H1 (cell line): ENCODE measurements at regions not wholly inside any gene's neighbourhood (a gene's known extent, or its start where the extent isn't known, plus 50 kb on each side); places are given as distances from the start of the nearest gene placed in this dataset.

Experiments
- CTCF ChIA-PET: fragments of 300-600 bp; sonication (Branson Sonifier 250); formaldehyde crosslinking; loops from one replicate; lab custom pipeline; 2021; ENCODE audit not compliant: partially characterized antibody; lab: Charles Lee
- POLR2A ChIA-PET: fragments of 300-600 bp; sonication (Branson Sonifier 250); formaldehyde crosslinking; loops from one replicate; lab custom pipeline; 2021; ENCODE audit warnings: inconsistent platforms; ENCODE audit not compliant: partially characterized antibody; lab: Charles Lee
- DNase-seq, 2 experiments: peaks; one replicate each; pipeline versions ENCODE4 v3.0.0 to v3.0.0-alpha.2; 2010 to 2022; ENCODE audit warnings: low spot score in 2 of 2, low read depth in 1 of 2, mixed read lengths in 1 of 2
- FAIRE-seq: peaks from 2 replicates; lab custom pipeline; 2011; peaks lifted over from hg19 to GRCh38; lab: Jason Lieb, UNC
- H2AFZ ChIP-seq: 2 replicates; pipeline ENCODE4 v1.8.1; 2012; ENCODE audit warnings: low read length, inconsistent platforms
- H2AK5ac ChIP-seq: 2 replicates; pipeline ENCODE4 v1.6.1; 2013; ENCODE audit warnings: low read depth, low read length
- H2BK120ac ChIP-seq: replicated peaks from 2 replicates; pipeline ENCODE3; 2013; ENCODE audit warnings: low read depth, low read length, inconsistent platforms
- H2BK12ac ChIP-seq: 2 replicates; pipeline ENCODE4 v1.6.1; 2013; ENCODE audit warnings: low read depth, low read length
- H2BK15ac ChIP-seq: 2 replicates; pipeline ENCODE4 v1.6.1; 2013; ENCODE audit warnings: low read length
- H2BK20ac ChIP-seq: 2 replicates; pipeline ENCODE4 v1.6.1; 2013; ENCODE audit warnings: low read length
- H2BK5ac ChIP-seq: 2 replicates; pipeline ENCODE4 v1.6.1; 2013; ENCODE audit warnings: low read depth, low read length
- H3K14ac ChIP-seq: 2 replicates; pipeline ENCODE4 v1.6.1; 2013; ENCODE audit warnings: inconsistent platforms; ENCODE audit not compliant: insufficient read length
- H3K18ac ChIP-seq: 2 replicates; pipeline ENCODE4 v1.6.1; 2013; ENCODE audit warnings: low read length; ENCODE audit errors: extremely low read depth
- H3K23ac ChIP-seq: 2 replicates; pipeline ENCODE4 v1.6.1; 2013; ENCODE audit warnings: inconsistent platforms; ENCODE audit not compliant: insufficient read length
- H3K23me2 ChIP-seq: 2 replicates; pipeline ENCODE4 v1.6.1; 2013; ENCODE audit warnings: low read depth, low read length
- H3K27ac ChIP-seq: 2 replicates; pipeline ENCODE4 v1.6.1; 2011; ENCODE audit warnings: low read depth, low read length, inconsistent platforms
- H3K27me3 ChIP-seq, 4 experiments: replicated peaks in 1 of 4; 1 replicate in 1 of 4; 2 replicates in 3 of 4; pipeline versions ENCODE4 v1.6.1 to v1.8.1; 2011 to 2013; ENCODE audit warnings: low read length in 3 of 4, mild to moderate bottlenecking in 3 of 4, inconsistent platforms in 2 of 4, mixed read lengths in 2 of 4, moderate library complexity in 1 of 4; ENCODE audit not compliant: control insufficient read depth in 3 of 4, insufficient read depth in 3 of 4; ENCODE audit errors: extremely low read depth in 1 of 4
- H3K36me3 ChIP-seq, 4 experiments: 2 replicates each; pipeline versions ENCODE4 v1.6.1 to v1.8.1; 2011 to 2013; ENCODE audit warnings: mild to moderate bottlenecking in 4 of 4, low read length in 3 of 4, moderate library complexity in 2 of 4, control low read depth in 1 of 4, inconsistent platforms in 1 of 4; ENCODE audit not compliant: insufficient read depth in 4 of 4, control insufficient read depth in 2 of 4
- H3K4ac ChIP-seq: replicated peaks from 2 replicates; pipeline ENCODE3; 2013; ENCODE audit warnings: low read length, low read depth, mixed read lengths, inconsistent platforms; ENCODE audit not compliant: insufficient read length
- H3K4me1 ChIP-seq, 4 experiments: replicated peaks in 1 of 4; 1 replicate in 1 of 4; 2 replicates in 3 of 4; pipeline versions ENCODE4 v1.6.1 to v1.8.1; 2011 to 2013; ENCODE audit warnings: low read length in 3 of 4, inconsistent platforms in 2 of 4, mixed read lengths in 1 of 4; ENCODE audit not compliant: insufficient read depth in 4 of 4, control insufficient read depth in 3 of 4
- H3K4me2 ChIP-seq, 2 experiments: 2 replicates each; pipeline versions ENCODE4 v1.6.1 to v1.8.1; 2011 to 2013; ENCODE audit warnings: low read depth in 2 of 2, low read length in 2 of 2, control low read depth in 1 of 2, inconsistent platforms in 1 of 2, mild to moderate bottlenecking in 1 of 2; ENCODE audit not compliant: insufficient read depth in 1 of 2
- H3K4me3 ChIP-seq, 4 experiments: fragments of 200-600, 300-600 bp in 1 of 4; sonication (generic), shearing (Covaris generic), sonication (Bioruptor Twin) in 1 of 4; 2 replicates each; pipeline versions ENCODE4 v1.5.1 to v1.8.1; 2011 to 2016; ENCODE audit warnings: low read length in 4 of 4, low read depth in 3 of 4, control low read depth in 2 of 4, inconsistent platforms in 2 of 4, mild to moderate bottlenecking in 2 of 4, mixed read lengths in 1 of 4, moderate library complexity in 1 of 4; ENCODE audit not compliant: insufficient read depth in 2 of 4; ENCODE audit errors: extremely low read depth in 1 of 4
- H3K56ac ChIP-seq: replicated peaks from 2 replicates; pipeline ENCODE3; 2013; ENCODE audit warnings: low read depth, mild to moderate bottlenecking, mixed read lengths, low read length, inconsistent platforms; ENCODE audit not compliant: insufficient read length
- H3K79me1 ChIP-seq: 2 replicates; pipeline ENCODE4 v1.6.1; 2013; ENCODE audit warnings: low read depth, low read length, control low read depth
- H3K79me2 ChIP-seq, 2 experiments: 2 replicates each; pipeline versions ENCODE4 v1.6.1 to v1.8.1; 2012 to 2013; ENCODE audit warnings: low read length in 2 of 2, mild to moderate bottlenecking in 2 of 2, inconsistent platforms in 1 of 2; ENCODE audit not compliant: insufficient read depth in 2 of 2, control insufficient read depth in 1 of 2
- H3K9ac ChIP-seq, 4 experiments: replicated peaks in 1 of 4; 1 replicate in 1 of 4; 2 replicates in 3 of 4; pipeline versions ENCODE4 v1.6.1 to v1.8.1; 2011 to 2013; ENCODE audit warnings: low read depth in 3 of 4, low read length in 3 of 4, control low read depth in 2 of 4, mild to moderate bottlenecking in 2 of 4, moderate library complexity in 2 of 4, inconsistent platforms in 1 of 4; ENCODE audit errors: extremely low read depth in 1 of 4
- H3K9me3 ChIP-seq, 2 experiments: 2 replicates each; pipeline versions ENCODE4 v1.6.1 to v1.8.1; 2012 to 2013; ENCODE audit warnings: mild to moderate bottlenecking in 2 of 2, moderate library complexity in 2 of 2, control low read depth in 1 of 2, inconsistent platforms in 1 of 2, low read depth in 1 of 2, low read length in 1 of 2, mixed read lengths in 1 of 2; ENCODE audit not compliant: insufficient read depth in 2 of 2
- H4K20me1 ChIP-seq, 2 experiments: replicated peaks in 1 of 2; 2 replicates each; pipeline versions ENCODE3 to v1.8.1; 2011 to 2013; ENCODE audit warnings: inconsistent platforms in 2 of 2, low read length in 2 of 2, mild to moderate bottlenecking in 1 of 2; ENCODE audit not compliant: insufficient read depth in 2 of 2, control insufficient read depth in 1 of 2
- H4K5ac ChIP-seq: 2 replicates; pipeline ENCODE4 v1.6.1; 2013; ENCODE audit warnings: low read length, low read depth, mixed read lengths, inconsistent platforms; ENCODE audit not compliant: insufficient read length
- H4K8ac ChIP-seq: 2 replicates; pipeline ENCODE4 v1.8.0; 2013; ENCODE audit warnings: mild to moderate bottlenecking, moderate library complexity, low read length, inconsistent platforms; ENCODE audit not compliant: insufficient read depth; ENCODE audit errors: extremely low read depth
- H4K91ac ChIP-seq: replicated peaks from 2 replicates; pipeline ENCODE3; 2013; ENCODE audit warnings: low read length, mixed read lengths, inconsistent platforms; ENCODE audit not compliant: insufficient read length
- CREB1 ChIP-seq: IDR thresholded peaks from 2 replicates; pipeline ENCODE4 v1.6.1; 2012; ENCODE audit warnings: inconsistent platforms
- EZH2 ChIP-seq: fragments of 200-600 bp; sonication (generic); IDR thresholded peaks from 2 replicates; pipeline ENCODE4 v1.7.1; 2012; ENCODE audit warnings: low read depth, mild to moderate bottlenecking, moderate library complexity, low read length, inconsistent platforms; ENCODE audit not compliant: severe bottlenecking
- JUN ChIP-seq: IDR thresholded peaks from 2 replicates; pipeline ENCODE4 v1.6.1; 2011; ENCODE audit warnings: low read depth, mild to moderate bottlenecking, improper control_type of control experiment, low read length
- KDM4A ChIP-seq: IDR thresholded peaks from one replicate; pipeline ENCODE4 v1.7.1; 2012; ENCODE audit warnings: low read depth, mild to moderate bottlenecking, moderate library complexity, low read length, inconsistent platforms; ENCODE audit not compliant: severe bottlenecking
- NRF1 ChIP-seq: IDR thresholded peaks from 2 replicates; pipeline ENCODE4 v1.6.1; 2011; ENCODE audit warnings: mild to moderate bottlenecking, low read depth, low read length, improper control_type of control experiment
- POLR2AphosphoS5 ChIP-seq: IDR thresholded peaks from 2 replicates; pipeline ENCODE4 v1.6.1; 2011; ENCODE audit warnings: low read depth, low read length
- POU5F1 ChIP-seq: IDR thresholded peaks from 2 replicates; pipeline ENCODE4 v1.6.1; 2011; ENCODE audit warnings: low read depth, mild to moderate bottlenecking, low read length, moderate library complexity
- SIN3A ChIP-seq, 2 experiments: IDR thresholded peaks in 1 of 2; conservative IDR thresholded peaks in 1 of 2; 2 replicates each; pipeline ENCODE4 v1.6.1; 2011 to 2012; ENCODE audit warnings: low read length in 2 of 2, improper control_type of control experiment in 1 of 2, low read depth in 1 of 2, mild to moderate bottlenecking in 1 of 2
- SP1 ChIP-seq: IDR thresholded peaks from 2 replicates; pipeline ENCODE4 v1.6.1; 2011; ENCODE audit warnings: low read depth, low read length
- TBP ChIP-seq: IDR thresholded peaks from 2 replicates; pipeline ENCODE4 v1.6.1; 2011; ENCODE audit warnings: low read depth, low read length, improper control_type of control experiment
- TF ChIP-seq, protein P1 (sequence below): IDR thresholded peaks from 2 replicates; pipeline ENCODE4 v1.6.1; 2012; ENCODE audit warnings: low read length, inconsistent platforms
- TF ChIP-seq, protein P2 (sequence below): IDR thresholded peaks from 2 replicates; pipeline ENCODE4 v1.6.1; 2012; ENCODE audit warnings: inconsistent platforms

DNA sequence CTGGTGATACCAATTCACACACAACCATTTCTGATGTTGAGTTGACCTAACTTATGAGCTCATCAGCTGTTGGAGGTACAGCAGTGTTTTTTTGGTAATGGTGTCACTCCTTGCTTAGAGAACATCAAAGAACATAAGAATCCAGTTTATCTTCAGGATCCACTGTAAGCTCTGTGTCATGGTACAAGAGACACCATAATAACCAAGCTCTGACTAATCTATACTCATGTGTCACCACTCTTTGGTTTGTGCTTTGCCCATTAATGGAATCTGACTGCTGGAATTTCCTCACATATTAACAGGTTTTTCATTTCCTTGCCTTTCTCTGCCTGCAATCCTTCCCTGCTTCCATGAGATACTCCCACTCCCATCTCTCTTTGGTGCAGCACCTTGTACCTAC, 735.1 kb upstream of the LCORL start:
- H2BK20ac ChIP-seq, result no peak overlapping the region
- H3K4me1 ChIP-seq, result peaks cover 0 to 3% (median 0%) of the 10 kb centered on the region in 4 experiments; a peak in 1 of 7 replicates
- FAIRE-seq (no peak), DNase-seq (no peak)
- no peaks in the 10 kb centered on the region for H3K23me2 ChIP-seq
- no peaks in the 10 kb centered on the region for H4K20me1 ChIP-seq
- CTCF ChIA-PET, result no interaction called here
- no peaks in the 10 kb centered on the region for H3K79me1 ChIP-seq
- no peaks in the 10 kb centered on the region for H3K27me3 ChIP-seq
- no peak overlapping the region for H3K4me2 ChIP-seq
- no peak overlapping the region for H3K4ac ChIP-seq
- H2BK15ac ChIP-seq, result no peak overlapping the region
- H3K56ac ChIP-seq, result no peak overlapping the region
- H4K91ac ChIP-seq, result no peak overlapping the region
- H4K8ac ChIP-seq, result no peak overlapping the region
- no peaks in the 10 kb centered on the region for H3K36me3 ChIP-seq
- no peak overlapping the region for H2BK120ac ChIP-seq
- H4K5ac ChIP-seq, result no peak overlapping the region
- H3K9ac ChIP-seq, result no peak overlapping the region
- no peaks in the 10 kb centered on the region for H3K9me3 ChIP-seq
- no peaks in the 10 kb centered on the region for H3K79me2 ChIP-seq
- no peak overlapping the region for H3K4me3 ChIP-seq
- no peak overlapping the region for H3K23ac ChIP-seq
- H2BK5ac ChIP-seq, result no peak overlapping the region
- H2AK5ac ChIP-seq, result no peak overlapping the region
- H3K18ac ChIP-seq, result no peak overlapping the region
- H2AFZ ChIP-seq, result no peak overlapping the region
- POLR2A ChIA-PET, result no interaction called here
- H2BK12ac ChIP-seq, result no peak overlapping the region
- H3K27ac ChIP-seq, result no peak overlapping the region
- no peak overlapping the region for H3K14ac ChIP-seq
- TF ChIP-seq, protein P1, sequence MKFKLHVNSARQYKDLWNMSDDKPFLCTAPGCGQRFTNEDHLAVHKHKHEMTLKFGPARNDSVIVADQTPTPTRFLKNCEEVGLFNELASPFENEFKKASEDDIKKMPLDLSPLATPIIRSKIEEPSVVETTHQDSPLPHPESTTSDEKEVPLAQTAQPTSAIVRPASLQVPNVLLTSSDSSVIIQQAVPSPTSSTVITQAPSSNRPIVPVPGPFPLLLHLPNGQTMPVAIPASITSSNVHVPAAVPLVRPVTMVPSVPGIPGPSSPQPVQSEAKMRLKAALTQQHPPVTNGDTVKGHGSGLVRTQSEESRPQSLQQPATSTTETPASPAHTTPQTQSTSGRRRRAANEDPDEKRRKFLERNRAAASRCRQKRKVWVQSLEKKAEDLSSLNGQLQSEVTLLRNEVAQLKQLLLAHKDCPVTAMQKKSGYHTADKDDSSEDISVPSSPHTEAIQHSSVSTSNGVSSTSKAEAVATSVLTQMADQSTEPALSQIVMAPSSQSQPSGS, result no peak
- no peak for TF ChIP-seq KDM4A
- no peak for TF ChIP-seq SIN3A (conservative IDR thresholded peaks at IDR 0.05 in 1 of 2, IDR thresholded peaks at IDR 0.05 in 1 of 2; ENCODE audit: low read depth in 1 of 2, low read length in 2 of 2)
- no peak for TF ChIP-seq JUN
- TF ChIP-seq SP1, result no peak
- no peak for TF ChIP-seq TBP
- TF ChIP-seq CREB1, result no peak
- no peak for TF ChIP-seq POU5F1
- no peak for TF ChIP-seq EZH2
- TF ChIP-seq, protein P2, sequence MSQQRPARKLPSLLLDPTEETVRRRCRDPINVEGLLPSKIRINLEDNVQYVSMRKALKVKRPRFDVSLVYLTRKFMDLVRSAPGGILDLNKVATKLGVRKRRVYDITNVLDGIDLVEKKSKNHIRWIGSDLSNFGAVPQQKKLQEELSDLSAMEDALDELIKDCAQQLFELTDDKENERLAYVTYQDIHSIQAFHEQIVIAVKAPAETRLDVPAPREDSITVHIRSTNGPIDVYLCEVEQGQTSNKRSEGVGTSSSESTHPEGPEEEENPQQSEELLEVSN, result no peak
- TF ChIP-seq NRF1, result no peak
- no peak for TF ChIP-seq POLR2AphosphoS5
